CD4-positive, alpha-beta T cell treated with Interferon gamma for 1 hour (primary cell): ENCODE measurements at regions not wholly inside any gene's neighbourhood (a gene's known extent, or its start where the extent isn't known, plus 50 kb on each side); places are given as distances from the start of the nearest gene placed in this dataset.

Experiments used
- DNase-seq: peaks from one replicate; pipeline ENCODE4 v3.0.0-alpha.2; 2020

DNA sequence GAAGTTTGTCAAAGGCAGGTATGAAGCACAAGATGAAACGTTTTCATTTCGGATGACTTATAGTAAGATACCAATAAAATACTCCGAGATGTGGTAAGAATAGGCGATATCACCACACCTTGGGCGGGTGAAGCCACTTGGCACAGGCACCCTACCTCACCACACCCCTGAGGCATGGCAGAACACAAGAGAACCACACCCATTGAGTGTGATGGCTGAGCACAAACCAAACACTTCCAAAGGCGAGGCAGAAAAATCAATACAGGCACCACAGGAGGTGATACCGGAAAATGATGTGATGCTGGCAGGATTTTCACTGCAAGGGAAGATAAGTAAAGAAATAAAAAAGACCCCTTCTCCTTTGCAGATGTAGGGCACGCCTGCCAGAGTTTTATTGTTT is 332.9 kb upstream of the PRDM1 start:
- no peak for DNase-seq

- no peak for DNase-seq
Observed at GRCh38 chr6:105750089-105750488, 336.0 kb upstream of the PRDM1 start.

DNA sequence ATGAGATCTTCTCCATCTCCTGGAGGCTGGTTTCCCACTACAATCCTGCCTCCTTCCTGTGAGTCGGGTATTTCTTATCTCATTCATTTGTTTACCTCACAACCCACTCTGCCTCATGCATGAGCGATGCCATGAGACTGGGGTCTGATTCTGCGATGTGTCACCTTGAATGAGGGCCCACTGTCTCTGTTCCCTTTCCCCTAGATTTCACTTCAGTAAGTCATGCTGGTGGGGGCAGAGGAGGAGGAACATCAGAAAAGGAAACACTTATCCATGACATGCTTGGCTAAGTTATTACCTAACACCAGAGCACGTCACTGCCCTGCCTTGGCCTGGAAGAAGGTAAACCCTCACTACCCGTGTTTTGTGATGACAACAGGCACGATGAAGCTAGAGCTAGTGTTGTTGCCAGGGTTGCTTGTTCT is 337.4 kb upstream of the PRDM1 start:
- peak; percentile 62 for DNase-seq

GRCh38 chr6:105747823-105748405 is 338.2 kb upstream of the PRDM1 start:
- DNase-seq = no peak

DNA sequence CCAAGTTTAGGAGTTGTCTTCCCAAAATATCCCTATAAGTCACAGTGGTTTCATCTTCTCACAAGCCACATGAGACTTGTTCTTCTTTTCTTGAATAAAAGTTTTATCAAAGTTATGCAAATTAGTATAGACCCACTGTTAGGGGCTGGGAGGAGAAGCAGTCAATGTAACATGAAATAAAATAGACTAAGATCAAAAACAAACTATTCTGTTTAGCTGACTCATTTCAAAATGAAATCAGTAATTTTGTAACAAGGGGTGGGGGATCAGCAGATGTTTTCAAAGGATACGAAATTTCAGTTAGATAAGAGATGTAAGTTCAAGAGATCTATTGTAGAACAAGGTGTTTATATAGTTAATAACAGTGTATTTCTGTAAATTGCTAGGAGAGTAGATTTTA is 339.6 kb upstream of the PRDM1 start:
- DNase-seq = no peak

- DNase-seq = no peak
Observed at GRCh38 chr6:105746130-105746505, 340.0 kb upstream of the PRDM1 start.

GRCh38 chr6:105745464-105746129 is 340.5 kb upstream of the PRDM1 start:
- no peak for DNase-seq

GRCh38 chr6:105744815-105745214 is 341.3 kb upstream of the PRDM1 start:
- no peak for DNase-seq

DNA sequence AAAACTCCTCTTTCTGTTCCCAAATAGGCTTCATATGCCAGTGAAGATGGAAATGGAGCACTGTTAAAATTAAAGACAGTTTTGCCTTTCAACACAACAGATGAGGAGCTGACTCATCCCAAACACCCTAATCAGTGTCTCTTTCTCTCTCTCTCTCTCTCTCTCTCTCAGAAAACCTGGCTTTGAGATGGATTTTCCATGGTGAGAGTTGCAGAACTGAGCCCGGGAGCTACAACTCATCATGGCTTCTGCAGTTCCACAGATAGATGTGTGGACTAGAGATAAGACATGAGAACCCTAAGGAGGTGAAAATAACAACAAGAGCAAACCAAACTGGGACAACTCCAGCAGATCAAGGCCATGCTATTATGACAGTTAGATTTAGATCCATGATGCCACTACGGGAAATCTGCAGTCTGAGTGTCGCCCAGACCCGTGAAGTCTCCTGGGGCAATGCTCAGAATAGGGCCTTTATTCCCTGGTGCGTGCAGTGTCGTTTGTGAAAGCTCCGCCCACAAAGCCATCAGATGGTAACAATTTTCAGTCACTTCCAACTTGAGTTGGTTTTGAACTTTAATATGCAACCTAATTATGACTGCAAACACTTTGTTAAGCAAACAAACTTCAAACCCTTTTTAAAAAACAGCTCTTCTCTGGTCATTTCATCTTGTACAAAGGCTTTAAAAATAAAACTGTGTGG is 338.2 kb upstream of the PREP start:
- no peak for DNase-seq

GRCh38 chr6:105739764-105740163 is 336.9 kb upstream of the PREP start:
- DNase-seq = no peak

DNA sequence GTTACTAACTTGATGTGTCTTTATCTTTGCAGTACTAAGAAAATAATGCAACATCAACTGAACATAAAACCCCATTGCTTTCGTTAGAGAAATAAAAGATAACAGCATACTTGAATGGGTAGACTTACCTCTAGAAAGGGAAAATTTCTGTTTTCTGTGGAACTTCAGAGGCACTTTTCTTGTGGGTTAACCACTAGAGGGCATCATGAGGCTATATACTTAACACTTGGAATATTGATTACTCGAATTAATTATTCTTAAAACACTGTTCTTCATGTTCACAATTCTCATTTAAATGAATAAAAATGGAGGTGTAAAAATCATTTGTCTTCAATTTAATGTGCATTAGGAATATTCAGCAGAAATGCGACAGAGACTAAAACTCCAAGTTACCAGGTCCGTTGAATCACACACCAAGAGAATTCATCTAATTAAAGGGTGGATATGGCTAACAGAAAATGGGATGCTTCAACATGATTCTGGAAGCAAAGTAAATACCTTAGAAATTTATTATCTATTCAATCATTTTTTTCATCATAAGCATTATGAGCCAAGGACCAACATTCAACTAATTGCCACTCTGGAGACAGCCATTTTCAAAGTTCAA is 330.8 kb upstream of the PREP start:
- no peak for DNase-seq

DNA sequence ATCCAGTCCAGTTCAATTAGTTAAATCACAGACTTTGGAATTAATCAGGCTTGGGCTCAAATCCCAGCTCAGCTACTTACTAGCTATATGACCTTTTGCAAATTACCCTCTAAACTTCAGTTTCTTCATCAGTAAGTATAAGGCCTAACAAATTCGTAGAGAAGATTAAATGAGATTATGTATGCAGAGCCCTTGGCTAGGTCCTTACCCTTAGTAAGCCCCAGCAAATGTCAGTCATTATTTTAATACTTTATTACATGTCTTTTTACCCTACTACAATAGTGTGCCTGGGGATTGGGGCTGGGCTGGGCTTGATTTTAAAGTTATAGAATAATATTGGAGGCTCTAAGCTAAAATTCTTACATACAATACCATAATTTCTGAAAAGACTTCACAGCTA is 326.1 kb upstream of the PREP start:
- DNase-seq = no peak

DNA sequence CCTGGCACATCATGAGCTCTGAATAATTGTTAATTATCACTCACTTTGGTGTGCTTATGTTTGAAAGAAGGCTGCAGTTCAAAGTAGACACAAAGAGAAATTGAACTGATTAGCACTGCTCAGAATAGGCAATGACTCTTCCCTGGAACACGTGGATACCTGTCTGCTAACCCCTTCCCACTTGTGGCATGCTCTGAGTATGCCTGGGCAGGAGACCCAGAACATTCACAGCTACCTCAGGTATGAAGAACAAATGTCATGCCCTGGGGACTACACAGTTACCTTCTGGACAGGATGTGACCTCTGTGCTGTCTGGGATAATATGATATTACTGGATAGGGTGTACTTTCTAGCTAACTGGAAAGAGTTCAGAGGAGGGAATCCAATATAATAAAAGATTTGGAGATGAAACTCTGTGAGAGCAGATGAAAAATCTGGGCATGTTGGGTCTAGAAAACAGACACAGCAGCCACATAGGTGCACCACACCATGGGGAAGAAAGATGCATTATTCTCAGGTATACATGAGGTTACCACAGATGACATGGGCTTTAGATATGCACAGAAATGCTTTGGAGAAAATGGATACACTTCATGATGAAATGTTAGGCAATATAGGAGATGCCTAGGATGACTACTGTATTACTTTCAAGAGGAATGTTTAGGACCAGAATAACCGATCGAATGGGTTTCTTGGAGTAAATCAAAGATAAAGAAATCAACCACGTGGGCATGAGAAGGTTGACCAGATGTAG is 324.2 kb upstream of the PREP start:
- no peak for DNase-seq

GRCh38 chr6:105714846-105715245 is 312.0 kb upstream of the PREP start:
- no peak for DNase-seq

GRCh38 chr6:105713474-105714118 is 310.7 kb upstream of the PREP start:
- no peak for DNase-seq

GRCh38 chr6:105711216-105711615 is 308.3 kb upstream of the PREP start:
- DNase-seq = no peak

DNA sequence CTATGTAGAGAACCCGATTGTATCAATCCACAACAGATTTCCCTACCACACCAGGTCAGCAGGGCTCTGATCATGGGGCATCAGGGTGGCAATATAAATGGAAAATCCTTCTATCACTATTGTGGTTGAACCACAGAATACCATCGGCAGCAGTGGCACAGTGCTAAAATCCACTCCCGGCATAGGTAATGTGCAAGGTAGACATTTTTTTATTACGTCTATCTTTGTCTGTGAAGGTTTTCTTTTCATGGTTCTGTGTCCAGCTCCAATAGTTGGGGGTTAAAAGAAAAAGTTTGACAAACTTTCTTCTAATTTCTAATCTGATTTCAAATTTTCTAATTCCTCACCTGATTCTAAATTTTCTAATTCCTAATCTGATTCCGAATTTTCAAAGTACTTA is 302.7 kb upstream of the PREP start:
- no peak for DNase-seq

GRCh38 chr6:105695461-105695860 is 292.6 kb upstream of the PREP start:
- no peak for DNase-seq

DNA sequence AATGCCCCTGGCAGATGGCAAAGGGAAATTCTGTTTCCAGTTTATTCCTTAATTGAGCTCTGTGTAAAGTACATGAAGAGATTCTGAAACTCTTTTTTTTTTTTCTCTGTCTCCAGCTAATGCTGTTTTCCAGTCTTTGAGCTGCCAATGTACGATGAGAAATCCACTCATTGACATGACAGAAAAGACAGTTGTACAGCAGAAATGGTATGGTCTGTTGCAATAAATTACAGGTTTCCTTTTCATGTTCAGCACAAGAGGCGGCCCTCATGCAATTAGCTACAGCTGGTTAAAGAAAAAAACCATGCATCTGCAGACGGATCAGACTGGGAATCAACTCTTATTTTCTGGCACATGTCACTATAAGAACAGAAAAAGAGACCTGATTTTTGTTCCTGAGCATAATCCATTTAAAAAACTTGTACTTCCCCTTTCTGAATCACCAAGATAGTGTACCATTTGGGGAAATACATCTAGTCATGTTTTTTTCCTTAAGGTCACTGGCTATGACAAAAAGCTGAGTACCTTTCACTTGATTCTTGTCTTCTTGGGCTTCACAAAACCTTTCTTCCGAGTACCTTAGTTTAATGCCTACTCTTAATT is 289.8 kb upstream of the PREP start:
- DNase-seq = no peak

GRCh38 chr6:105691971-105692370 is 289.1 kb upstream of the PREP start:
- no peak for DNase-seq

GRCh38 chr6:105691081-105691480 is 288.2 kb upstream of the PREP start:
- peak; percentile 11 for DNase-seq

- DNase-seq = no peak
Observed at GRCh38 chr6:105688573-105688972, 285.7 kb upstream of the PREP start.
